Epithelial cell of proximal tubule (primary cell): ENCODE measurements at regions not wholly inside any gene's neighbourhood (a gene's known extent, or its start where the extent isn't known, plus 50 kb on each side); places are given as distances from the start of the nearest gene placed in this dataset.

Experiments used
- DNase-seq: peaks from one replicate; pipeline ENCODE4 v3.0.0-alpha.2; 2011; ENCODE audit warnings: low read depth
- H3K4me3 ChIP-seq: 2 replicates; pipeline ENCODE4 v1.5.1; 2011; ENCODE audit warnings: low read depth, mild to moderate bottlenecking, low read length
- CTCF ChIP-seq: conservative IDR thresholded peaks from 2 replicates; pipeline ENCODE4 v1.5.1; 2012; ENCODE audit warnings: low read depth, mild to moderate bottlenecking, low read length

GRCh38 chr2:51329512-51329911 lies 297.6 kb upstream of the NRXN1 start:
- no peak for DNase-seq
- no peak for TF ChIP-seq CTCF
- H3K4me3 ChIP-seq, result no peak overlapping the region

- H3K4me3 ChIP-seq, result no peak overlapping the region
- TF ChIP-seq CTCF, result no peak
- no peak for DNase-seq
Observed at GRCh38 chr2:51324051-51324450, 292.1 kb upstream of the NRXN1 start.

- DNase-seq, result no peak
- no peak overlapping the region for H3K4me3 ChIP-seq
- TF ChIP-seq CTCF, result no peak
Observed at GRCh38 chr2:51322613-51323012, 290.7 kb upstream of the NRXN1 start.

- DNase-seq, result no peak
- no peak overlapping the region for H3K4me3 ChIP-seq
- TF ChIP-seq CTCF, result no peak
Observed at GRCh38 chr2:51304311-51304710, 272.4 kb upstream of the NRXN1 start.

- TF ChIP-seq CTCF, result no peak
- no peak for DNase-seq
- no peak overlapping the region for H3K4me3 ChIP-seq
Observed at GRCh38 chr2:51301381-51301780, 269.4 kb upstream of the NRXN1 start.

GRCh38 chr2:51299370-51299769 lies 267.4 kb upstream of the NRXN1 start:
- no peak for TF ChIP-seq CTCF
- no peak for DNase-seq
- no peak overlapping the region for H3K4me3 ChIP-seq

- no peak overlapping the region for H3K4me3 ChIP-seq
- no peak for TF ChIP-seq CTCF
- no peak for DNase-seq
Observed at GRCh38 chr2:51297488-51297887, 265.6 kb upstream of the NRXN1 start.
